Activated CD8-positive, alpha-beta T cell treated with anti-CD3 and anti-CD28 coated beads for 36 hours (primary cell): ENCODE measurements at regions not wholly inside any gene's neighbourhood (a gene's known extent, or its start where the extent isn't known, plus 50 kb on each side); places are given as distances from the start of the nearest gene placed in this dataset.

ENCODE experiments used
- ATAC-seq: fragments of 200-7000 bp; cut with Tn5 transposase; one replicate; pipeline ENCODE4 v1.10.0; 2021; ENCODE audit warnings: mild to moderate bottlenecking, moderate library complexity
- CTCF ChIA-PET: fragments of 350-600 bp; sonication (Branson Sonifier 250); formaldehyde crosslinking; loops from one replicate; lab custom pipeline; 2021; ENCODE audit warnings: antibody characterized with exemption; lab: Charles Lee
- POLR2A ChIA-PET: fragments of 350-600 bp; sonication (Branson Sonifier 250); formaldehyde crosslinking; loops from one replicate; lab custom pipeline; 2021; ENCODE audit warnings: antibody characterized with exemption; lab: Charles Lee
- DNase-seq: peaks from one replicate; pipeline ENCODE4 v3.0.0-alpha.2; 2020
- H3K27ac Mint-ChIP-seq: one replicate; pipeline ENCODE4 v1.8.0; 2021; ENCODE audit warnings: mild to moderate bottlenecking, mixed read lengths
- H3K27me3 Mint-ChIP-seq: one replicate; pipeline ENCODE4 v1.8.0; 2021; ENCODE audit warnings: mixed read lengths
- H3K36me3 Mint-ChIP-seq: one replicate; pipeline ENCODE4 v1.8.0; 2021; ENCODE audit warnings: low read depth, mixed read lengths
- H3K4me1 Mint-ChIP-seq: one replicate; pipeline ENCODE4 v1.8.0; 2021; ENCODE audit warnings: low read depth, mixed read lengths
- H3K4me3 Mint-ChIP-seq: one replicate; pipeline ENCODE4 v1.8.0; 2021; ENCODE audit warnings: mild to moderate bottlenecking, moderate library complexity, mixed read lengths
- H3K9me3 Mint-ChIP-seq: one replicate; pipeline ENCODE4 v1.8.0; 2021; ENCODE audit warnings: mixed read lengths
- CTCF ChIP-seq: fragments of 200-600 bp; IDR thresholded peaks from one replicate; pipeline ENCODE4 v1.8.0; 2022; ENCODE audit warnings: antibody characterized with exemption, mild to moderate bottlenecking
- intact Hi-C: fragments of 100-400 bp; cut with micrococcal nuclease; formaldehyde crosslinking; loops from one replicate; pipeline ENCODE4 v1.10.0; 2022

- Mint-ChIP-seq H3K9me3 (no peaks in the 10 kb centered on the region), H3K36me3 (no peaks in the 10 kb centered on the region), H3K27me3 (peaks cover under 1% of the 10 kb centered on the region), H3K4me3 (no peak overlapping the region), H3K4me1 (no peaks in the 10 kb centered on the region), H3K27ac (no peak overlapping the region)
- ChIA-PET POLR2A (no interaction called here), CTCF (no interaction called here)
- DNase-seq (no peak), ATAC-seq (no peak)
- intact Hi-C loops = no loop called here
- no peak for TF ChIP-seq CTCF
These were observed 393.1 kb downstream of the TBC1D4 start for GRCh38 chr13:75088915-75089314.

- H3K27me3 Mint-ChIP-seq = peaks cover 12% of the 10 kb centered on the region
- H3K27ac Mint-ChIP-seq = no peak overlapping the region
- no peaks in the 10 kb centered on the region for H3K36me3 Mint-ChIP-seq
- ChIA-PET CTCF (no interaction called here), POLR2A (no interaction called here)
- H3K9me3 Mint-ChIP-seq = no peaks in the 10 kb centered on the region
- no peaks in the 10 kb centered on the region for H3K4me1 Mint-ChIP-seq
- no peak for TF ChIP-seq CTCF
- H3K4me3 Mint-ChIP-seq = no peak overlapping the region
- ATAC-seq (no peak), DNase-seq (no peak)
- intact Hi-C loops = no loop called here
These were observed 402.7 kb downstream of the TBC1D4 start for GRCh38 chr13:75079226-75079625.

- intact Hi-C loops = no loop called here
- CTCF ChIA-PET = no interaction called here
- H3K36me3 Mint-ChIP-seq = no peaks in the 10 kb centered on the region
These were observed 405.5 kb downstream of the TBC1D4 start for GRCh38 chr13:75076476-75076875.

GRCh38 chr13:75073786-75074185 lies 408.2 kb downstream of the TBC1D4 start:
- DNase-seq (no peak), ATAC-seq (no peak)
- ChIA-PET CTCF (no interaction called here), POLR2A (no interaction called here)
- TF ChIP-seq CTCF = no peak
- intact Hi-C loops = no loop called here
- H3K4me1 Mint-ChIP-seq = no peaks in the 10 kb centered on the region
- no peak overlapping the region for H3K27ac Mint-ChIP-seq
- H3K36me3 Mint-ChIP-seq = no peaks in the 10 kb centered on the region
- H3K4me3 Mint-ChIP-seq = no peak overlapping the region
- H3K9me3 Mint-ChIP-seq = no peaks in the 10 kb centered on the region
- peaks cover 11% of the 10 kb centered on the region for H3K27me3 Mint-ChIP-seq

More at GRCh38 chr13:75076476-75076875, 405.5 kb downstream of the TBC1D4 start:
- no peak for TF ChIP-seq CTCF
- H3K4me1 Mint-ChIP-seq = no peaks in the 10 kb centered on the region
- H3K4me3 Mint-ChIP-seq = no peak overlapping the region
- H3K27me3 Mint-ChIP-seq = peaks cover 13% of the 10 kb centered on the region
- DNase-seq (no peak), ATAC-seq (no peak)
- POLR2A ChIA-PET = no interaction called here
- no peaks in the 10 kb centered on the region for H3K9me3 Mint-ChIP-seq
- no peak overlapping the region for H3K27ac Mint-ChIP-seq

- no peaks in the 10 kb centered on the region for H3K4me1 Mint-ChIP-seq
- ATAC-seq (no peak), DNase-seq (no peak)
- H3K27ac Mint-ChIP-seq = no peak overlapping the region
- no peaks in the 10 kb centered on the region for H3K36me3 Mint-ChIP-seq
- intact Hi-C loops = no loop called here
- H3K27me3 Mint-ChIP-seq = peaks cover 9% of the 10 kb centered on the region
- no peaks in the 10 kb centered on the region for H3K9me3 Mint-ChIP-seq
- TF ChIP-seq CTCF = no peak
- ChIA-PET POLR2A (no interaction called here), CTCF (no interaction called here)
- H3K4me3 Mint-ChIP-seq = no peak overlapping the region
These were observed 409.1 kb downstream of the TBC1D4 start for GRCh38 chr13:75072891-75073290.
